ENCODE measurements at regions not wholly inside any gene's neighbourhood (a gene's known extent, or its start where the extent isn't known, plus 50 kb on each side); places are given as distances from the start of the nearest gene placed in this dataset.
"Not testable (repeated sequence)": the region's sequence is repeated elsewhere in the genome, so short reads cannot be mapped to it uniquely, and the experiment has no call there.

DNA sequence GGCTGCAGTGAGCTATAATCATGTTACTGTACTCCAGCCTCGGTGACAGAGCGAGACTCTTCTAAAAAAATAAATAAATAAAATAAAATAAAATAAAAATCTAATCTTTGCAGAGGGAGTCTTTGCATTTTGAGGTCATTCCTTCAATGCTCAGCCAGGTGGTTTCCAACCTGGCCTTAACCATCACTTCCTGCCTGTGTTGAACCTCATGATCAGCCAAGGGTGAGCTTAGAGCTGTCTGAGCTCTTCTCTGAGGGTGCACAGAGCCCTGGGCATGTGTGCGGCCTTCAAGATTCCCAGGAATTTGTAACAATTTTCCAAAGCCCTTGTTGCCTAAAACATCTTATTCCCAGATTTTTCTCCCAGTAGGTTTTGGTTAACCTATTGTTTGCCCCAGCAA, 94.3 kb downstream of the KCNJ12 start:
- not testable (repeated sequence) for H3K4me3 ChIP-seq (ENCODE audit: low read length)

DNA sequence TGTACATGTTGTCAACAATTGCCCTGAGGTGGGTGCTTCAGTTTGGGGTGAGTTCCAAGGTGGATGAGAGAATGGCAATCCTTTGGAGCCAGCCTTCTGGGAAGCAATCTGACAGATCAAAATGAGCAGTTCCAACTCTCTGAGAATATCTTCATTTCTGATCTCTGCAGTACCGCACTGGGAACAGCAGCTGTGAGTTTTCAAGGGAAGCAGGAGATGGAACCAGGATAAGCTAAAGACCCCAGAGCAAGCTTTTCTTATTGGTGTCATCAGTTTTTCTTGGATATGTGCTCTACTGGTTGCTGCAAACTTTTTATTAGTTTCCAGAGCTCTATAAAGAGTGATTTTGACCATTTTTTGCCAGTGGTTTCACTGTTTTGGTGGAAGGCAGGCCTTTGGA, 94.7 kb downstream of the KCNJ12 start:
- no peak overlapping the region for H3K4me3 ChIP-seq (ENCODE audit: low read length)
- no peak for TF ChIP-seq ZNF274 (IDR thresholded peaks at IDR 0.05; ENCODE audit: low read depth, low read length)

DNA sequence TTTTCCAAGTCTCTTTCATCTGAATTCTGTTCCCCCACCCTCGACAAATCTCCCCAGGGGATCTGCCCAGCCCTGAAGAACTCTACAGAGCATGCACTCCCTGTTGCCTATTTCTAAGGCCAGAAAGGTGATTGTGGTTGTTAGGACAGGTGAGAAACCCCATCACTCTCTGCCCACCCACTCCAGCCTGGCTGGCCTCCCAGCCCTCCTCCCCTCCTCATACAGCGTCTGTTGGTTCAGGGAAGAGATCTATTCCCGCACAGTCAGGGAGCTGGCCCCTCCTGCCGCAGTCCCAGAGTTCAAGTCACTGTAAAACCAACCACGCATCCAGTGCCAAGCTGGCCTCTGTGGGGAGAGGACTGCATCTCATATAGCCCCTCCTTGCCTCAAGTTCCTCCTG, 98.7 kb downstream of the KCNJ12 start:
- H3K4me3 ChIP-seq (ENCODE audit: low read length), result no peak overlapping the region
- TF ChIP-seq ZNF274 (IDR thresholded peaks at IDR 0.05; ENCODE audit: low read depth, low read length), result no peak

DNA sequence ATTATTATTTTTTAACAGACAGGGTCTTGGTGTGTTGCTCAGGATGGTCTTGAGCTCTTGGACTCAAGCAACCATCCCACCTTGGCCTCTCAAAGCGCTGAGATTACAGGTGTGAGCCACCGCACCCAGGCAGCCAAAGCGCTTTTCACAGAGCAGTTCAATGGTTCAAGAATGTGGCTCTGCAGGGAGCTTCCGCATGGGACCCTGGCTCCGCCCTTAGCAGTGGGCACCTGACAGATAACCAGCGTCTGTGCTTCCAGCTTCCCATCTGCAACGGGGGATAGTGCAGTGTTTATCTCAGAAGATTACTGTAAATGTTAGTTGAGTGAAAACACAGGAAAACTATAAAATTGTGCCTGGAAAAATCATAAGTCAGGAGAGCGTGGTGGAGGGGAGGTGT, 99.4 kb downstream of the KCNJ12 start:
- TF ChIP-seq ZNF274 (IDR thresholded peaks at IDR 0.05; ENCODE audit: low read depth, low read length), result no peak
- H3K4me3 ChIP-seq (ENCODE audit: low read length), result no peak overlapping the region

DNA sequence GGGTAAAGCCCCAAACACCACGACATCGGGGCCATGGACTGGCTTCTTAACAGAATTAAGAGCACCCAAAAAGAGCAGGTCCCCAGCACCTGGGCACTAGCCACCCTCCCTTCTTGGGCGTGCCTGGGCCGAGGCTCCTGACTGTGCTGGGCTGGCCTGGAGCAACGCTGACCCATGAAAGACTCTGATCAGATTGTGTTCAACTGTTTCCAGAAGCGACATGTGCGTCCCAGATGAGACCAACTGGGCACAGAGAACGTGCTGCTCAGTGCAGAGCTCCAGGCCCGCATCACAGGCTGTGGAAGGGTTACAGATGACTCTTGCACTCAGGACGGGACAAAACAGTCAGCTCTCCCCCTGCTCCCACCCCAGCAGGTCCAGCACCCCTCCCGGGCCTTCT, 100.7 kb downstream of the KCNJ12 start:
- no peak overlapping the region for H3K4me3 ChIP-seq (ENCODE audit: low read length)
- TF ChIP-seq ZNF274 (IDR thresholded peaks at IDR 0.05; ENCODE audit: low read depth, low read length), result no peak

DNA sequence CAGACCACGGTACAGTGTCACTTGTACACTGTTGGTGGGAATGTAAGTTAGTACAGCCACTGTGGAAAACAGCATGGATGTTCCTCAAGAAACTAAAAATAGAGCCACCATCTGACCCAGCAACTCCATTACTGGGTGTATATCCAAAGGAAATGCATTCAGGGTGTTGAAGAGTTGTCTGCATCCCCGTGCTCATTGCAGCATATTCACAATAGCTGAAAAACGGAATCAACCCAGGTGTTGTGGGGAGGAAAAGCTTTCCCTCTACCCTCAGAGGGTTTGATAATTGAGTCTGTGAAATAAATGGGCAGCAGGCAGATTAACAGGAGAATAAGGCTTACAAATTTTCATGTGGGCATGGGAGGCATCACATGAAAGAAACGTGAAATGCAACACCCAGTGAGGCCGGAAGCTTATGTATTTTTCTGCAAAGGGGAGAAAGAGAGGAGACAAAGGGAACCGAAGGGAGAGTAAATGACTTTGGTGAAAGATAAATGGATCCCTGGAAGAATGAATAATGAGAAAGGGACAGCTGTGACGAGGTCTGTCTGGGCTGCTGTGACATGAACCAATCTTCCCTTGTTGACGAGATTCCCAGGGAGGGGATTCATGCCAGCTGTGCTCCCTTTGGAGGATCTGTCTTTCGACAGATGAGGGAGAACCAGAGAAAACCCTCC, 106.2 kb downstream of the KCNJ12 start:
- TF ChIP-seq ZNF274 (IDR thresholded peaks at IDR 0.05; ENCODE audit: low read depth, low read length), result no peak
- no peak overlapping the region for H3K4me3 ChIP-seq (ENCODE audit: low read length)

DNA sequence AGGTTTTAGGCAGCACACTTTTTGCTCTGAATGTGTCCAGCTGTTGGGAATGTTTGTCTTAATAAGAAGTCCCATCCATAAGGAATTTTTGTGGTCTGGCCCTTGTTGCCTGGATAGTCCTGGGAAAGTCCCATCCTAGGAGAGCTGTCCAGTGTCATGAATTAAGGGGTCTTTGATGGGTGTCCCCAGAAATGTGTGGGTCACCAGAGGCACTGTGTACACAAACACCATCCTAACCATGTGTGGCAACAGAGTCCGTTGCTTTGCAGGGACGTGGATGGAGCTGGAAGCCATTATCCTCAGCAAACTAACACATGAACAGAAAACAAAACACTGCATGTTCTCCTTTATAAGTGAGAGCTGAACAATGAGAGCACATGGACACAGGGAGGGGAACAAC, 111.9 kb downstream of the KCNJ12 start:
- H3K4me3 ChIP-seq (ENCODE audit: low read length), result not testable (repeated sequence)

DNA sequence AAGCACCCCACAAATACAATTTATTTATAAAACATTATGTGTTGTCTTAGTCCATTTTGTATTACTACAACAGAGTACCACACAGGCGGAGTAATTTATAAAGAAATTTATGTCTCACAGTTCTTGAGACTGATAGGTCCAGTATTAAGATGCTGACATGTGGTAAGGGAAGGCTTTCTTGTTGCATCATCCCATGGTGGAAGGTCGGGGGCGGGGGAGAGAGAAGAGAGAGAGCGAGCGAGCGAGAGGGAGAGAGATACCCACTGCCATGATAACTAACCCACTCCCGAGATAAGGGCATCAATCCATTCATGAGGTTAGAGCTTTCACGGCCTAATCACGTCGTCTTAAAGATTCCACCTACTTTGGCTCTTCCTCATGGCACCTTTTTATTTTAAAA, 117.8 kb downstream of the KCNJ12 start:
- TF ChIP-seq ZNF274 (IDR thresholded peaks at IDR 0.05; ENCODE audit: low read depth, low read length), result no peak
- H3K4me3 ChIP-seq (ENCODE audit: low read length), result no peak overlapping the region

DNA sequence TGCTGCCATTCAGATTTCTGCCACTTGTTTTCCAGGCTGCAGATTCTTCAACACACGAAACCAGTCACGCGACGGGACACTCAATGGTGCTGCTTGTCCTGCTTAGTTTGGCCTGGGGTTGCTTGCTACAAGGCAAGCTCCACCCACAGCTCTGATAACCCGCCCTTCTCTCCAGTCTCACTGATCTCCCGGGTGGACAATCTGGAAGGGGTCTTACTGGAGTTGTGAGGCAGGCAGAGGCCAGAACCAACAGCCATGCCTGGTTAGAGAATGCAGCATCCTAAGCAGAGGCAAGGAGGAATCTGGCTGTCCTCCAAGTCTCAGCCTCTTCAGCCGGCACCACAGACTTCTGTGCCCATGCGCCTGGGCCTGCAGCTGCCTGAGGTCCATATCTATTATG, 119.1 kb downstream of the KCNJ12 start:
- TF ChIP-seq ZNF274 (IDR thresholded peaks at IDR 0.05; ENCODE audit: low read depth, low read length), result no peak
- H3K4me3 ChIP-seq (ENCODE audit: low read length), result no peak overlapping the region

DNA sequence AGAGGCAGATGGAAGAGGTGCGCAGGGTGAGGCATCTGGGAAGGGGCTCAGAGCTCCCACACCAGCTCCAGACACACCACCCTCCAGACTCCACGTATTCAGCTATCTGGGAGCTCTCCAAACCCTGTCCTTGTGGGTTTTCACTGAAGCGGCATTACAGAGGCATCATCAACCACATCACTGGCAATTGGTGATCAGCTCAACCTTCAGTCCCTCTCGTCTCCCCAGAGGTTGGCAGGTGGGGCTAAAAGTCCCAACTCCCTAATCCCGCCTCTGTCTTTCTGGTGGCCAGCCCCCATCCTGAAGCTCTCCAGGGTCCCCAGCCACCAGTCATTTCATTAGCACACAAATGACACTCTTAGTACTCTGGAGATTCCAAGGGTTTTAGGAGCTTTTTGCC, 123.9 kb downstream of the KCNJ12 start:
- no peak overlapping the region for H3K4me3 ChIP-seq (ENCODE audit: low read length)
- TF ChIP-seq ZNF274 (IDR thresholded peaks at IDR 0.05; ENCODE audit: low read depth, low read length), result no peak

DNA sequence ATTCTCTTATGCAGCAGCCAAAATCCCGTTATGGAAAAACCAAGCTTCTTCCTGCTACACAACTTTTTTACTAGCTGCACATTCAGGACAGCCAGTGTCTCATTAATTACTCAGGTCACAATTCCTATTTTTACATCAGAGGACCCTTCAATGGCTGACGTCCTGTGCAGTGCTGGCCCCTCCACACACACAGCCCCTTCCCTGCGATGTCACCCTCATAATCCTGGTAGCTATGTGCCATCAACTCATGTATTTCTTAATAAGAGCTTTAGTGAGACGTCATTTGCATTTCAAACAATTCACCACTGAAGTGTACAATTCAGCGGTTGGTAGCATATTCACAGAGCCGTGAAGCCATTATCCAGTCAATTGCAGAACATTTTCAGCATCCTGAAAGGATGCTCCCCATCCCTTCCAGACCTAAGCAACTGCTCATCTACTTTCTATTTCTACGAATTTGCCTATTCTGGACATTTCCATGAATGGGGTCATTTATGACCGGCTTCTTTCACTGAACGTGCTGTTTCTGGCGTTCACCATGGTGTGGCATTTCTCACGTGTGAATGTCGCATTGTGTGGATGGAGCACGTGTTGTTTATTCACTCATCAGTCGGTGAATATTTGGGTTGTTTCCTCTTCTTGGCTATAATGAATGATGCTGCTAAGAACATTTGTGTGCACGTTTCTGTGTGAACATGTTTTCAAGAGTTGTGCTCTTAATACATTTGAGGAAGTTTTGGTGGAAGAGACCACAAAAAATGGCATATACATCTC, 126.0 kb downstream of the KCNJ12 start:
- H3K4me3 ChIP-seq (ENCODE audit: low read length), result not testable (repeated sequence)

DNA sequence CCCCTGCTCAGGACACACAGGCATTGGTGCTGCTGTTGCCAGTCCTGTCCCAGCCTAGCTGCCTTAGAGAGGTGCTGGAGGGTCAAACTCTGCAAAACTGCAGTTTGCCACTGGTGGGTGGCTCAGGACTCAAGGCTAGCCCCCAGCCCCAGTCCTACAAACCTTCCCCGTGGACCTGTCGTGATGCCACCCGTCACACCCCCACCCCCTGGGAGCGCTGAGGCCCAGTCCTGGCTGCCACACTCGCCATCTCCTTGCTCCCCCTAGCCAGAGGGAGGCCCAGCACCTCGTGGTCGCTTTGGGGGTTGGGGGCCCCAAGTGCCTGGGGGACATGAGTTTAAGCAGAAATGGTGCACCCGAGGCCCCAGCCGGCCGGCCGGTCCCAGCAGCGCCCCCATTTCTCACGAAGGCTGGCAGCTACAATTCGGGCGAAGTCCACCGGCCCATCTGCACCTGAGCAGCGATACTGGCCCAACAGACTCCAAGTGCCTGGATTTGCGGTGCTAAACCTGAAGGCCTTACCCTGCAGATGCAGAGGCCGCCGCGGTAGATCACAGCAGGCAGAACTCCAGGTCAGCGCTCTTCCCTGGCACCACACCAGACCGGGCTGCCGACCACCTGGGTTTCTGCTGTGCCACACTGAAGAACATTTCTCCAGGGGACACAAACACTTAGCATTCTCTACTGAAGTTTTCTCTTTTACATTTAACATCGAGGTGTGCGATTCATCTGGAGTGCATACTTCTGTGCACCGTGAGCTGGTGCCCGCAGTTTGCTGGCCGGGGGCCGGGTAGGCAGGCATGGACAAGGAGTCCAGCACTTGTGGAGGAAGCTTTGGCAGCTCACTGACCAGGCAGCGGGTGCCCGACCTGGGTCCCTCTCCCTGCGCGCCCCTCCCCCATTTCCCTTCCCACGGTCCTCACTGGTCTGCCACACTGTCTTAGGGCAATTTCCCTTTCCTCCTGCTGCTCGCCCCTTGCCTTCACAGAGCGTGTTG, 130.0 kb downstream of the KCNJ12 start:
- no peak overlapping the region for H3K4me3 ChIP-seq (ENCODE audit: low read length)
- TF ChIP-seq ZNF274 (IDR thresholded peaks at IDR 0.05; ENCODE audit: low read depth, low read length), result no peak

DNA sequence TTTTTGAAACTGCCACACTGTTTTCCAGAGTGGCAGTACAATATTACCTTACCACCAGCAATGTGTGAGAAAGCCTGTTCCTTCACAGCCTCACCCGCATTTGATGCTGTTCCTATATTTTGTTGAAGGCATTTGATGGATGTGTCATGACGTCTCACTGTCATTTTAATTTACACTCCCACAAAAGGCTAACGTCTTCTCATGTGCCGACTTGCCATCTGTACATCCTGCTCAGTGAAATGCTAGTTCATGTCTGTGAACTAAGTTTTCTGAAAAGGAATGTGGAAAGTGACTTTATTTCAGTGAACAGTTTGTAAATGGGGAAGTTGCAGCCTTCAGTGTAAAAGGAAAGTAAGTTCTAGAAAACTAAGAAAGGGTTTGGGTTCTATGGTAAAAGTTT, 131.6 kb downstream of the KCNJ12 start:
- not testable (repeated sequence) for H3K4me3 ChIP-seq (ENCODE audit: low read length)

DNA sequence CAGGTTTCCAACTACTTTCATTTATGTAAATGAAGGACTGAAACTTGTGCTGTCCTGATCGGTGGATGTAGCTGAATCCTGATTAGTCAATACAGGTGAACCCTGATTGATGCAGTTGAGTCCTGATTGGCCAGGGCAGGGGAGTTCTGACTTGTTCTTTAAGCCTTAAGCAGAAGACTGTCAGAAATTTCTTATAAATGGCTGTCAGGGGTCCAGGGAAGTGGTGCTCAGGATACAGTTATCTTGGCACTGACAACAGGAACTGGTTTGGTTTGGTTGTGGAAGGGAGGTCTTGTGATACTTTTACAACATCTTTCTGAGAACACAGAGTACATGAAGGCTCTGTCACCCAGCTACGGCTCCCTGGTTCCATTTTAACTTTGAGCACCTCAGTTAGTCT, 132.1 kb downstream of the KCNJ12 start:
- H3K4me3 ChIP-seq (ENCODE audit: low read length), result no peak overlapping the region
- TF ChIP-seq ZNF274 (IDR thresholded peaks at IDR 0.05; ENCODE audit: low read depth, low read length), result no peak

DNA sequence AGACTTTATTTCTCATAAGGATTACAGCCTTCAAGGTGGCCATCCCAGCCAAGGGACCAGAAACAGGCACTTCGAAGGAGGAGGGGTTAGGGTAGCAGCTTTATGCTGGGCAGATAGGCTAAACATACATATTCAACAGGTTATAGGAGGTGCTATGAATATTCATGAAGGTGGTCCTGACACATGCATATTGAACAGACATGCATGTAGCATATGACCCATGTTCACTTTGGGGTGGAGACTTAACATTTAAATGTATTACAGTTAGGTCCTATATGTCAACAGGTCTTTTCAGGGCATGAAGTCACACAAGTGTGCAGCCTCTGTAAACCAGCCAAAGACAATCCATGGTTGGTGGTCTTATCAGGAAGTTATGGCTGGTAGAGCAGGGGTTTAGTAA, 133.2 kb downstream of the KCNJ12 start:
- H3K4me3 ChIP-seq (ENCODE audit: low read length), result not testable (repeated sequence)
